SK-N-SH (cell line): ENCODE measurements at regions not wholly inside any gene's neighbourhood (a gene's known extent, or its start where the extent isn't known, plus 50 kb on each side); places are given as distances from the start of the nearest gene placed in this dataset.

ENCODE experiments used
- CTCF ChIA-PET: fragments of 300-600, 350-600 bp; formaldehyde crosslinking; extraction: SDS; loops from one replicate; lab custom pipeline; 2021; lab: Yijun Ruan, JAX
- POLR2A ChIA-PET: fragments of 350-600 bp; sonication (Branson Sonifier 250); formaldehyde crosslinking; extraction: SDS; loops from one replicate; lab custom pipeline; 2020; ENCODE audit warnings: antibody characterized with exemption, inconsistent platforms; lab: Yijun Ruan, JAX
- DNase-seq: peaks from one replicate; pipeline ENCODE4 v3.0.0; 2012
- H2AFZ ChIP-seq: fragments of 200-600 bp; sonication (generic); 2 replicates; pipeline ENCODE4 v1.8.1; 2016; ENCODE audit warnings: antibody characterized with exemption, mild to moderate bottlenecking, low read depth
- H3F3A ChIP-seq: fragments of 200-600 bp; sonication (generic); replicated peaks from 2 replicates; pipeline ENCODE3; 2016; ENCODE audit warnings: antibody characterized with exemption, mild to moderate bottlenecking; ENCODE audit not compliant: insufficient read depth
- H3K27ac ChIP-seq, 2 experiments: fragments of 200-500 bp in 1 of 2; fragments of 200-600 bp in 1 of 2; sonication (Bioruptor generic) in 1 of 2; sonication (generic), shearing (Covaris generic) in 1 of 2; 2 replicates each; pipeline versions ENCODE4 v1.5.1 to v1.6.1; 2014 to 2016; ENCODE audit warnings: low read depth in 2 of 2, inconsistent platforms in 1 of 2, low read length in 1 of 2, mild to moderate bottlenecking in 1 of 2, mixed read lengths in 1 of 2
- H3K27me3 ChIP-seq: fragments of 200-600 bp; sonication (generic), shearing (Covaris generic); 2 replicates; pipeline ENCODE4 v1.6.1; 2016; ENCODE audit warnings: mixed run types; ENCODE audit not compliant: insufficient read depth
- H3K36me3 ChIP-seq, 2 experiments: fragments of 200-500 bp in 1 of 2; fragments of 200-600 bp in 1 of 2; sonication (Bioruptor generic) in 1 of 2; sonication (generic) in 1 of 2; replicated peaks in 1 of 2; 2 replicates each; pipeline versions ENCODE3 to v1.5.1; 2014 to 2016; ENCODE audit warnings: low read length in 1 of 2, mild to moderate bottlenecking in 1 of 2; ENCODE audit not compliant: insufficient read depth in 2 of 2, control insufficient read depth in 1 of 2
- H3K4me1 ChIP-seq, 2 experiments: fragments of 200-500 bp in 1 of 2; fragments of 200-600 bp in 1 of 2; sonication (Bioruptor generic) in 1 of 2; sonication (generic), shearing (Covaris generic) in 1 of 2; 2 replicates each; pipeline versions ENCODE4 v1.5.1 to v1.6.1; 2014 to 2016; ENCODE audit warnings: low read depth in 1 of 2, low read length in 1 of 2, mixed run types in 1 of 2; ENCODE audit not compliant: insufficient read depth in 2 of 2, control insufficient read depth in 1 of 2
- H3K4me2 ChIP-seq: fragments of 200-600 bp; sonication (generic), shearing (Covaris generic); 2 replicates; pipeline ENCODE4 v1.6.1; 2017; ENCODE audit warnings: mixed run types
- H3K4me3 ChIP-seq, 2 experiments: fragments of 200-500 bp in 1 of 2; fragments of 200-600 bp in 1 of 2; sonication (Bioruptor generic) in 1 of 2; sonication (generic), shearing (Covaris generic) in 1 of 2; 2 replicates each; pipeline versions ENCODE4 v1.5.1 to v1.8.1; 2014 to 2016; ENCODE audit warnings: low read depth in 2 of 2, inconsistent platforms in 1 of 2, low read length in 1 of 2, mild to moderate bottlenecking in 1 of 2, mixed read lengths in 1 of 2, moderate library complexity in 1 of 2
- H3K79me2 ChIP-seq: fragments of 200-600 bp; sonication (generic); 2 replicates; pipeline ENCODE4 v1.8.1; 2017; ENCODE audit warnings: mild to moderate bottlenecking; ENCODE audit not compliant: insufficient read depth
- H3K9ac ChIP-seq: fragments of 200-600 bp; sonication (generic); 2 replicates; pipeline ENCODE4 v1.6.1; 2017; ENCODE audit warnings: mixed run types
- H3K9me2 ChIP-seq: fragments of 200-600 bp; sonication (generic); 2 replicates; pipeline ENCODE4 v1.6.1; 2017; ENCODE audit warnings: mixed run types
- H3K9me3 ChIP-seq: fragments of 200-600 bp; sonication (generic); 2 replicates; pipeline ENCODE4 v1.6.1; 2017; ENCODE audit warnings: mixed run types, mild to moderate bottlenecking, moderate library complexity
- H4K20me1 ChIP-seq: fragments of 200-600 bp; sonication (generic); 2 replicates; pipeline ENCODE4 v1.6.1; 2017; ENCODE audit warnings: mild to moderate bottlenecking, mixed run types; ENCODE audit not compliant: insufficient read depth
- CTCF ChIP-seq: fragments of 200-600 bp; sonication (generic); IDR thresholded peaks from 2 replicates; pipeline ENCODE4 v1.6.1; 2017; ENCODE audit warnings: antibody characterized with exemption, mild to moderate bottlenecking, moderate library complexity
- ELF1 ChIP-seq: IDR thresholded peaks from 2 replicates; pipeline ENCODE4 v1.4.0; 2012
- EZH2phosphoT487 ChIP-seq: fragments of 200-600 bp; sonication (generic); IDR thresholded peaks from 2 replicates; pipeline ENCODE4 v1.6.1; 2017; ENCODE audit warnings: low read depth, mixed run types, mild to moderate bottlenecking, antibody characterized with exemption, moderate library complexity, borderline replicate concordance
- FOXM1 ChIP-seq: IDR thresholded peaks from 2 replicates; pipeline ENCODE4 v1.4.0; 2012; ENCODE audit warnings: low read depth, mild to moderate bottlenecking
- GATA2 ChIP-seq: sonication (generic); formaldehyde crosslinking; IDR thresholded peaks from 2 replicates; pipeline ENCODE4 v1.5.0; 2020; ENCODE audit warnings: mild to moderate bottlenecking, missing genetic modification reagents
- MEF2A ChIP-seq: IDR thresholded peaks from 2 replicates; pipeline ENCODE4 v1.4.0; 2012; ENCODE audit warnings: low read depth, borderline replicate concordance
- RCOR1 ChIP-seq: fragments of 150-350 bp; IDR thresholded peaks from 2 replicates; pipeline ENCODE4 v1.6.1; 2017; ENCODE audit warnings: antibody characterized with exemption, low read length
- RFX5 ChIP-seq: IDR thresholded peaks from 2 replicates; pipeline ENCODE4 v1.6.1; 2012; ENCODE audit warnings: mild to moderate bottlenecking, improper control_type of control experiment, low read length
- SMC3 ChIP-seq: IDR thresholded peaks from 2 replicates; pipeline ENCODE4 v1.6.1; 2012; ENCODE audit warnings: low read depth, low read length, improper control_type of control experiment
- TAF1 ChIP-seq: IDR thresholded peaks from 2 replicates; pipeline ENCODE4 v1.6.1; 2012; ENCODE audit warnings: low read depth, mild to moderate bottlenecking, low read length, moderate library complexity, borderline replicate concordance
- TEAD4 ChIP-seq: IDR thresholded peaks from 2 replicates; pipeline ENCODE4 v1.4.0; 2012; ENCODE audit warnings: mild to moderate bottlenecking, borderline replicate concordance; ENCODE audit not compliant: insufficient read depth
- WGBS: methylation state at CpG from one replicate; pipeline ENCODE4 v1.1.6; 2017; ENCODE audit warnings: low lambda C conversion rate; 5-methylcytosine and 5-hydroxymethylcytosine counted together
- TF ChIP-seq, protein P1 (sequence below): IDR thresholded peaks from 2 replicates; pipeline ENCODE4; 2012
- TF ChIP-seq, protein P2 (sequence below): fragments of 150-350 bp; IDR thresholded peaks from 2 replicates; pipeline ENCODE4 v1.6.1; 2017; ENCODE audit warnings: antibody characterized with exemption, low read length, low read depth, borderline replicate concordance
- TF ChIP-seq, protein P3 (sequence below): IDR thresholded peaks from 2 replicates; pipeline ENCODE4 v1.4.0; 2012; ENCODE audit warnings: low read depth, borderline replicate concordance

GRCh38 chr13:84686458-84686857, 804.2 kb upstream of the SLITRK1 start:
- Histone ChIP-seq H3K36me3 (no peaks in the 10 kb centered on the region), H3K9ac (no peak overlapping the region), H3K27ac (no peak overlapping the region), H3K27me3 (peaks cover 3% of the 10 kb centered on the region; the same call in 1 of the 2 replicates), H3K4me3 (no peak overlapping the region), H3K4me2 (no peak overlapping the region), H2AFZ (no peak overlapping the region), H4K20me1 (no peaks in the 10 kb centered on the region), H3K79me2 (no peaks in the 10 kb centered on the region), H3K9me2 (no peaks in the 10 kb centered on the region), H3F3A (no peaks in the 10 kb centered on the region), H3K4me1 (no peaks in the 10 kb centered on the region), H3K9me3 (no peaks in the 10 kb centered on the region)
- WGBS, result 0% methylated on average over 1 of the region's 1 CpG
- POLR2A ChIA-PET, result no interaction called here
- DNase-seq, result no peak
- CTCF ChIA-PET, result no interaction called here
- TF ChIP-seq, protein P1, sequence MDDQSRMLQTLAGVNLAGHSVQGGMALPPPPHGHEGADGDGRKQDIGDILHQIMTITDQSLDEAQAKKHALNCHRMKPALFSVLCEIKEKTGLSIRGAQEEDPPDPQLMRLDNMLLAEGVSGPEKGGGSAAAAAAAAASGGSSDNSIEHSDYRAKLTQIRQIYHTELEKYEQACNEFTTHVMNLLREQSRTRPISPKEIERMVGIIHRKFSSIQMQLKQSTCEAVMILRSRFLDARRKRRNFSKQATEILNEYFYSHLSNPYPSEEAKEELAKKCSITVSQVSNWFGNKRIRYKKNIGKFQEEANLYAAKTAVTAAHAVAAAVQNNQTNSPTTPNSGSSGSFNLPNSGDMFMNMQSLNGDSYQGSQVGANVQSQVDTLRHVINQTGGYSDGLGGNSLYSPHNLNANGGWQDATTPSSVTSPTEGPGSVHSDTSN, result no peak
- TF ChIP-seq ELF1, result no peak
- TF ChIP-seq MEF2A, result no peak

GRCh38 chr13:84684804-84685203, 802.5 kb upstream of the SLITRK1 start:
- Histone ChIP-seq H3K27me3 (peaks cover 3% of the 10 kb centered on the region; the same call in 1 of the 2 replicates), H3F3A (no peaks in the 10 kb centered on the region), H3K4me1 (no peaks in the 10 kb centered on the region), H3K36me3 (no peaks in the 10 kb centered on the region), H3K9me3 (no peaks in the 10 kb centered on the region), H3K79me2 (no peaks in the 10 kb centered on the region), H3K27ac (no peak overlapping the region), H3K9me2 (no peaks in the 10 kb centered on the region), H4K20me1 (no peaks in the 10 kb centered on the region), H3K4me2 (no peak overlapping the region), H3K4me3 (no peak overlapping the region; a peak in 1 of 4 replicates)
- DNase-seq, result no peak
- 22% methylated on average over 4 of the region's 6 CpGs for WGBS
- TF ChIP-seq ELF1 (no peak), RCOR1 (no peak), MEF2A (no peak), TAF1 (no peak), RFX5 (no peak), TEAD4 (no peak), CTCF (no peak), SMC3 (no peak), GATA2 (CRISPR knock-in tag) (no peak), FOXM1 (no peak), EZH2phosphoT487 (no peak)
- TF ChIP-seq, protein P2, sequence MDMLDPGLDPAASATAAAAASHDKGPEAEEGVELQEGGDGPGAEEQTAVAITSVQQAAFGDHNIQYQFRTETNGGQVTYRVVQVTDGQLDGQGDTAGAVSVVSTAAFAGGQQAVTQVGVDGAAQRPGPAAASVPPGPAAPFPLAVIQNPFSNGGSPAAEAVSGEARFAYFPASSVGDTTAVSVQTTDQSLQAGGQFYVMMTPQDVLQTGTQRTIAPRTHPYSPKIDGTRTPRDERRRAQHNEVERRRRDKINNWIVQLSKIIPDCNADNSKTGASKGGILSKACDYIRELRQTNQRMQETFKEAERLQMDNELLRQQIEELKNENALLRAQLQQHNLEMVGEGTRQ, result no peak
- TF ChIP-seq, protein P3, sequence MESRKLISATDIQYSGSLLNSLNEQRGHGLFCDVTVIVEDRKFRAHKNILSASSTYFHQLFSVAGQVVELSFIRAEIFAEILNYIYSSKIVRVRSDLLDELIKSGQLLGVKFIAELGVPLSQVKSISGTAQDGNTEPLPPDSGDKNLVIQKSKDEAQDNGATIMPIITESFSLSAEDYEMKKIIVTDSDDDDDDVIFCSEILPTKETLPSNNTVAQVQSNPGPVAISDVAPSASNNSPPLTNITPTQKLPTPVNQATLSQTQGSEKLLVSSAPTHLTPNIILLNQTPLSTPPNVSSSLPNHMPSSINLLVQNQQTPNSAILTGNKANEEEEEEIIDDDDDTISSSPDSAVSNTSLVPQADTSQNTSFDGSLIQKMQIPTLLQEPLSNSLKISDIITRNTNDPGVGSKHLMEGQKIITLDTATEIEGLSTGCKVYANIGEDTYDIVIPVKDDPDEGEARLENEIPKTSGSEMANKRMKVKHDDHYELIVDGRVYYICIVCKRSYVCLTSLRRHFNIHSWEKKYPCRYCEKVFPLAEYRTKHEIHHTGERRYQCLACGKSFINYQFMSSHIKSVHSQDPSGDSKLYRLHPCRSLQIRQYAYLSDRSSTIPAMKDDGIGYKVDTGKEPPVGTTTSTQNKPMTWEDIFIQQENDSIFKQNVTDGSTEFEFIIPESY, result no peak
- TF ChIP-seq, all 33 proteins: peak for 0
- Histone ChIP-seq H2AFZ (no peak overlapping the region), H3K9ac (no peak overlapping the region)
- ChIA-PET CTCF (no interaction called here), POLR2A (no interaction called here)
